ENCODE measurements at regions not wholly inside any gene's neighbourhood (a gene's known extent, or its start where the extent isn't known, plus 50 kb on each side); places are given as distances from the start of the nearest gene placed in this dataset.

GRCh38 chr5:82734347-82734746 is 342.8 kb downstream of the TMEM167A start (continued):
- TF ChIP-seq FUBP1 (CRISPR knock-in tag; IDR thresholded peaks at IDR 0.05; ENCODE audit: borderline replicate concordance) (no peak), ZFAT (CRISPR knock-in tag; conservative IDR thresholded peaks at IDR 0.05) (no peak), ZNF891 (CRISPR knock-in tag; IDR thresholded peaks at IDR 0.05) (no peak), ZKSCAN8 (CRISPR knock-in tag; IDR thresholded peaks at IDR 0.05; ENCODE audit: borderline replicate concordance) (no peak), SNAI1 (CRISPR knock-in tag; IDR thresholded peaks at IDR 0.05; ENCODE audit: borderline replicate concordance) (no peak), SPEN (CRISPR knock-in tag; IDR thresholded peaks at IDR 0.05; ENCODE audit: low read depth) (no peak)

DNA sequence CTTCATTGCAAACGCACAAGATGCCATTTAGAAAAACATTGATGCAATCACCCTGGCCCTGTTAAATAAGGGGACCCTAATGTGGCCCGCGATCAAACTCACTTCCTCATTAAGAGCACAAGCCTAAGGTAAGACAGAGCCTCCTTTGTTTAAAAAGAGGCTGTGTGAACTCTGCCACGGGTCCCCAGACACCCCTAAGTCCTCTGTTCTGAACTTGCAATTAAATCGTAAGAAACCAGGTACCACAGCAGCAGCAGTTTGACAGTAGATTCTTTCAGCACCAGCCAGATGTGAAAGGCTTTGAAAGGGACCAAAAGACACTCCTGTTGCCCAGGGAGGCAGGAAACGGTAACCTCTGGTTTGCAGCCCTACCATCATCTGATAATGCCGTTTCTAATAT is 346.3 kb downstream of the TMEM167A start:
- H3K79me2 ChIP-seq (ENCODE audit: insufficient read depth, low read length): no peaks in the 10 kb centered on the region
- H4K20me1 ChIP-seq (ENCODE audit: insufficient read depth, low read length): no peaks in the 10 kb centered on the region
- POLR2A ChIA-PET: no interaction called here
- H3K27me3 ChIP-seq (ENCODE audit: control insufficient read depth in 1 of 2, insufficient read depth in 2 of 2, low read length in 2 of 2): no peaks in the 10 kb centered on the region
- 0% methylated on average over 7 of the region's 7 CpGs for WGBS (ENCODE audit: low lambda C conversion rate)
- CTCF ChIA-PET (ENCODE audit: low intra/inter-chr PET ratio, low total read pairs): no interaction called here
- BruUV-seq (replicated peaks): no TSS peak
- DNase-seq (ENCODE audit: low spot score) (peak; percentile 19), FAIRE-seq (no peak), ATAC-seq (peak; percentile 47)
- no peaks in the 10 kb centered on the region for H3K9me3 ChIP-seq (ENCODE audit: low read length)
- no peak overlapping the region for H3K9ac ChIP-seq (ENCODE audit: insufficient read depth, low read depth, low read length)
- H3K4me2 ChIP-seq (ENCODE audit: low read depth, low read length): peak overlapping the region; percentile 34; the same call in 1 of the 2 replicates
- H3K27ac ChIP-seq (ENCODE audit: extremely low read length, insufficient read depth, low read length): no peak overlapping the region
- peaks cover 29% of the 10 kb centered on the region for H3K4me1 ChIP-seq (ENCODE audit: insufficient read depth, low read length)
- H2AFZ ChIP-seq (ENCODE audit: low read length): no peak overlapping the region
- in situ Hi-C loops (cut with HindIII; ENCODE audit: extremely low pct_ligation_motif_present, low pct_unique_long_range_greater_than_20kb) (no loop called here), intact Hi-C loops (cut with micrococcal nuclease; ENCODE audit: unreplicated experiment) (no loop called here)
- H3K4me3 ChIP-seq (replicated peaks in 1 of 3; ENCODE audit: insufficient read depth in 1 of 3, low read depth in 2 of 3, low read length in 3 of 3): no peak overlapping the region
- H3K36me3 ChIP-seq (replicated peaks in 1 of 2; ENCODE audit: control insufficient read depth in 1 of 2, insufficient read depth in 2 of 2, low read length in 2 of 2): no peaks in the 10 kb centered on the region
- TF ChIP-seq CERS6 (CRISPR knock-in tag; IDR thresholded peaks at IDR 0.05) (no peak), PAWR (CRISPR knock-in tag; IDR thresholded peaks at IDR 0.05; ENCODE audit: borderline replicate concordance) (no peak), NBN (conservative IDR thresholded peaks at IDR 0.05) (no peak), ZNF274 (CRISPR knock-in tag; IDR thresholded peaks at IDR 0.05) (no peak), ZNF44 (CRISPR knock-in tag; IDR thresholded peaks at IDR 0.05) (no peak), ZNF784 (CRISPR knock-in tag; IDR thresholded peaks at IDR 0.05; ENCODE audit: borderline replicate concordance) (no peak), ZNF260 (CRISPR knock-in tag; IDR thresholded peaks at IDR 0.05; ENCODE audit: borderline replicate concordance, low read depth) (no peak)

Measured in HepG2 (cell line).